GM18511 (cell line): ENCODE measurements at regions not wholly inside any gene's neighbourhood (a gene's known extent, or its start where the extent isn't known, plus 50 kb on each side); places are given as distances from the start of the nearest gene placed in this dataset.

Source experiments
- ATAC-seq: cut with Tn5 transposase; IDR thresholded peaks from one replicate; pipeline ENCODE4 v1.9.1; 2021; ENCODE audit warnings: mild to moderate bottlenecking, moderate library complexity; ENCODE audit not compliant: unreplicated experiment

DNA sequence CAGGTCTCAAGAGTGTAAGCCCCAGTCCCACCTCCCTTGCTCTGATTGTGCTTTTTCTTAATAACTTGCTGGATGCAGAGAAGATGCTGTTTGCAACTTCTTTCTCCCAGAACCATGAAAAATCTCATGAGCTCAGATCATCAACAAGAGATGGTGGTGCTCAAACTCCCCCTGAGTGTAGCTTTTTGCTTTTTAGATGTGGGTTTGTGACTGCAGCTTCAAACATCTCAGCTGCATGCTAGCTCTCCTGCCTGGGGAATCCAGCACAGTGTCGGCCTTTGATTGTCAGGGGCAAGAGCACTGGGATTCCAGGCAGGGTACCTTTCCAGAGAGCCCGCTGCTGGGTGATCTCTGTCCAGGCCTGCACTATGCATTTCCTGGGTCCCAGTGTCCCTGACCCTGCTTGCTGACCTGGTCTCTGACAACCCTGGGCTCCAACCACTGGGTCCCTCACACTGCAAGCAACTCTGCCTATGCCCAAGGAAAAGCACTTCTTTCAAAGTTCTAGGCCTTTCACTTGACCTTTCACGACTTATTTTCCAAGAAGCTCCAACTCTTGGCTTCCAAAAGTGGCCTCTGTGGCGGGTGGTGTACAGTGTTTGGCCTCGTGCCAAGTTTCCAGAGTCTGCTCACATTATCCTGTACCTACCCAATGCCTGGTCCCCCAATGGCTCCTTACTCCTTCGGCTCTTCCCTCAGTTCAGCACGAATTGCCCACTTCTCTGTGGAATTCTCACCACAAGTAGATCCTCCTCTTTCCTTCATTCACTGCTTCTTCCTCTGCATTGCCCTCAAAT, 69.7 kb upstream of the LY86 start:
- no peak for ATAC-seq

DNA sequence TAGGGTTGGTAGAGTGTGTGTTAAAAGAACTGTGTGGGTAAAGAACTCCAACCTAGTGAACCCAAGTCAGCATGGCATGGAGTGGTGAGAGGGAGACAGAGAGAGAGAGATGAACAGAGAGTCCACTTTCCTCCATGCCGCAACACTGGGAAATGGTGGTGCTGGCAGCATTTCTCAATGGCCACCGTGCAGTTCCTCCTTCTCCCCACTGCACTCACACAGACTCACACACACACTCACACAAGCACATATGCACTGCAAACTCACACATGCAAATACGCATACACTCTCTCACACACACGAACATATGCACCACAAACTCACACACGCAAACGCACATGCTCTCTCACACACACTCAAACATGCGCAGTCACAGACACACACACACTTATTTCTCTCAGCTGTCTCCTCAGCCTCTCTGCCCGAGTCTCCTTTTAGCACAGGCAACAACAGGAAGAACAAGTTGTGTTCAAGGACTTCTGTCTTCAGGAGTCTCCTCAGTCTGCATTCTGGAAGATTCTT, 66.5 kb upstream of the LY86 start:
- ATAC-seq, result no peak

DNA sequence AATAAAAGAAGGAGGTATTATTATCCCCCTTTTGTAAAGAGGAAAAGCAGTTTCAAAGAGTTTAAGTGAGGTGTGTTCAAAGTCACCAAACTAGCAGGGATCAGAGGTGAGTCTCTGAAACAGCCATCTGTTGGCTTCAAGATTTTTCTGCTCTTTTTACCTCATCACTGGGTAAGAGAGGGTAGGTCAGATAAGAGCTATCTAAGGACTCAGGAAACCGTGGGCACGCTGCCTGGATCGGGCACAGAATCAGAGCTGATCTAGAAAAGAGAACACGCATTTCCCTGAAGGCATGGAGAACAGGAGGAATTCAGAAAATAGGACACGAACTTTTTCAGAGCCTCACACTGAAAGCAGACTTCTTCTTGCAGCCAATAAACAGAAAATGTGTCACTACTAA, 65.8 kb upstream of the LY86 start:
- no peak for ATAC-seq

DNA sequence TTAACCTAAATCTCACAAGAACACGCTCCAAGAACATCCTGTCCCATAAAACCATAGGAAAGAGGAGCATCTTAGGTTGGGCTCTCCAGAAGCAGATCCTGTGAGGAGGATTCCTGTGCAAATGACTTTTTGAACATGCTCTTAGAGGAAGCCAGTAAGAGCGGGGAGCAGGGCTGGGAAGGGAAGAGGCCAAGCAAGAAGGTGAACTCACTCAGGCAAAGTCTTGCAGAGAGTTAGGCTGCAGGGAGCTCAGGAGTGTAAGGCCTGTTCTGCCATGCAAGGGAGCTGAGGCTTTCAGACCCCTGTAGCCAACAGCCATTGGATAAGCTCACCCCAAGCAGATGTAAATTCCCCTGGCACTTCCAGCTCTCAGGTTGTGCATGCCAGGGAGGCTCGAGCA, 63.6 kb upstream of the LY86 start:
- ATAC-seq, result no peak

DNA sequence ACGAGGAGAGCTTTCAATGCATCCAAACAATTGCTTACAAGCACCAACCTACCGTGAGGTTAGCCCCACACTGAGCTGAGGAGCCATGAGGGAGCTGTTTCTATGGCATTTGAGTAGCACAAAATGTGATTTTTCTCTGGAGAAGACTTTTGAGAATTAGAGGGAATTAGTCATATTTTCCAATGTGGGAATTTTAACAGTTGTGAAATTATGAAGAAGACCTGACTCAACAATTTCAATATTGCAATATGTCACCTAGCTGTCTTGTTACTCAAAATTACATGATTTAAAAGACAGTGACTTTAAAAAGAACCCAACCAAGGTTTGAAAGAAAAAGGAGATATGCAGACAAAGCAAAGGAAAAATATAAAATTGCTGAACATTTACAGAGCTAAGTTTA, 62.6 kb upstream of the LY86 start:
- no peak for ATAC-seq

DNA sequence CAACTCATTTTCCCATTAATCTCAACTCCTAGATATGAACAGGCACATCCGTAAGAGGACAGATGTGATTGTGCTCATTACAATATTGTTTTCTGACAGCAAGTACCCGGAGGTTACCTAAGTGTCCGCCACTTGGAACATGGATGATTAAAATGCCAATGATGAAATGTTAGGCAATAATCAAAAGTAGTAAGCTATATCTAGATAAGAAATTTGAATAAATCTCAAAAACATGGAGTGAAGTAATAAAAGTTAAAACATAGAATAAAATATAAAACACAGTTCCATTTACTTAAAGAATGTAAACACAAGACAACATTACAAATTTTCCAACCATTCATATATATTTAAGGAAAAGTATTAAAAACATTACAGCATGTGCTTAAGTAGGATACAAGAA, 59.2 kb upstream of the LY86 start:
- no peak for ATAC-seq

DNA sequence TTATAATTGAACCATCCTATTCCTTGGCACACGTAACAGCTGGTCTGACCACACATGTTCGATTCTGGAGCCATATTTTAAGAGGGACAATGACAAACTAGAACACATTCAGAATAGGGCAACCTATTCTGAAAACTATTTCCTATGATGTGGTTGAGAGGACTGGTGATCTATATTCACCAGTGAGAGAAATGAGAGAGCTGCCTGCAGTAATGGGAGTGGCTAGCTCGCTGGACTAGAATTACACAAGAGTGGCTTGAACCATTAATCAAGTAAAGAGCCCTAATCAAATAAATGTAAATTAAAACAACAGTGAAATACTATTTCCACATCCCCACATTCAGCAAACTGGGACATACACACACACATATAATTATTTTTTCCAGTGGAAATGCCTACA, 55.3 kb upstream of the LY86 start:
- no peak for ATAC-seq

DNA sequence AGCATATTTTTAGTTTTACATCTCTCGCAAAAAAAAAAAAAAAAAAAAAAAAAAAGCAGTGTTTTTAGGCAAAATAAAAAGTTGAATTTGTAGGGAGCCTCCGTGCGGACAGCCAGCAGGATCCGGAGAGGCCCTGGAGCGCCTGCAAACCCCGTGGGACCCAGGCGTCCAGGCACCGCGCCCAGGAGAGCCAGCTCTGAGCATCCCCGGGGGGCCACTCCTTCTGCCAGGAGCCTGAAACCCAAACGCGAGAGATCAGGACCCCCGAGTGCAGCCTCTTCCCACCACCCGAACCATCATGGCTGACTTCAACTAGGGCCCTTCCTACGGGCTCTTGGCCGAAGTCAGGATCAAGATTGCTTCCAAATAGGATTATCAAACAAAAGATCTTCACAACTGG, 54.1 kb upstream of the LY86 start:
- ATAC-seq, result no peak

DNA sequence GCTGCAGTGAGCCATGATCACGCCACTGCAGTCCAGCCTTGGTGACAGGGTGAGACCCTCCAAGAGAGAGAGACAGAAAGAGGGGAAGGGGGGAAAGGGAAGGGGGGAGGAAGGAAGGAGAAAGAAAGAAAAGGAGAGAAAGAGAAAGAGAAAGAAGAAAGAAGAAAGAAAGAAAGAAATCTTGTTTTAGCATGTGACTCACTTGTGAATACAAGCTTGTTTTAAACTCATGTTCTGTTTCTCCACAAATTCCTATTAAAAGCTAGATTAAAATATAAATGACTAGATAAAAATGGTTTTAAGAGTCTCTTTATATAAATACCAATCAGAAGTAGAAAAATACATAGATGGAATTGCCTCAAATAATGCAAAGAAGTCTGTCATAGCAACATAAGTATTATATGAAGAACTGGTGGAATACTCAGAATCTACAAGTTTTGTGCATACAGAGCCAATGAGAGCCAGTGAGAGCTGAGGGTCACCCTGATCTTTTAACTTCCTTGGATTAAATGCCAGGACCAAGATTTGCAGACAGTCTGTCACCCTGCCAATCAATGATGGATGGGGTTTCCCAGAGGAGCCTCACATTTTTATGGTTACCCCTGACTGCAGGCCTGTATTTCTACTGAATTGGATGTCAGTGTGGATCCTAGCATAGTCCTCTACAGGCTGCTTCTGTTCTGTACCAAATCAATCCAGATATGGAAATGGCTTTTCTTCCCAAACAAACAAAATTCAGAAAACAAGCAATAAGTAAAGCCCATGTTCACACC, 50.8 kb upstream of the LY86 start:
- ATAC-seq, result no peak

DNA sequence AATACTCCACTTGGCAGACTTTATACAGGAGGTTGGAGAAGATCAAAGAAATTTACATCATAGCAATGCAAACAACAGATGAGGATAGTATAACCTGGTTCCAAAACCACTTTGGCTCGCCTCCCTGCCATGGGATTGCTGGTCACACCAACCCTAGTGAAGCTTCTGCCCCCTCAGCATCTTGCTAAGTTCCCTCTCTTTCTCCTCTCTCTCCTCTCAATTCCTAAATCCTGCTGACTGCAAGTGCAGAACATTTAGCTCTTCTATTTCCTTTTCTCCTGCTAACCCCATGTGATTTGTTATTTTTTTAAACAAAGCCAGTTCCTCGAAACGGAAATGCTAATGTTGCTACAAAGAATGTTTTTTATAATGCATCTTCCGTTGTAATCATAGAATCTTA, 50.3 kb upstream of the LY86 start:
- ATAC-seq, result no peak
